Fibroblast of mammary gland (primary cell): ENCODE measurements at regions not wholly inside any gene's neighbourhood (a gene's known extent, or its start where the extent isn't known, plus 50 kb on each side); places are given as distances from the start of the nearest gene placed in this dataset.

Experiments
- DNase-seq: peaks from one replicate; pipeline ENCODE4 v3.0.0-alpha.2; 2010; ENCODE audit warnings: low read depth
- H3K4me3 ChIP-seq: 2 replicates; pipeline ENCODE4 v1.5.1; 2011; ENCODE audit warnings: low read depth, mild to moderate bottlenecking, low read length, moderate library complexity; ENCODE audit not compliant: control insufficient read depth
- CTCF ChIP-seq: conservative IDR thresholded peaks from 2 replicates; pipeline ENCODE4 v1.5.1; 2011; ENCODE audit warnings: low read depth, low read length, inconsistent platforms; ENCODE audit not compliant: control insufficient read depth, insufficient read depth

GRCh38 chr5:6279607-6280006 lies 98.7 kb downstream of the MED10 start:
- H3K4me3 ChIP-seq = no peak overlapping the region
- DNase-seq = no peak
- TF ChIP-seq CTCF = no peak

GRCh38 chr5:6274846-6275543 lies 103.4 kb downstream of the MED10 start:
- no peak overlapping the region for H3K4me3 ChIP-seq
- no peak for TF ChIP-seq CTCF
- DNase-seq = no peak

- no peak for TF ChIP-seq CTCF
- no peak overlapping the region for H3K4me3 ChIP-seq
- DNase-seq = no peak
Observed at GRCh38 chr5:6273749-6274148, 104.6 kb downstream of the MED10 start.

GRCh38 chr5:6273090-6273735 lies 105.1 kb downstream of the MED10 start:
- no peak for TF ChIP-seq CTCF

GRCh38 chr5:6269925-6270324 lies 108.4 kb downstream of the MED10 start:
- H3K4me3 ChIP-seq = no peak overlapping the region
- DNase-seq = no peak
- no peak for TF ChIP-seq CTCF

More at GRCh38 chr5:6273090-6273735, 105.1 kb downstream of the MED10 start:
- DNase-seq = no peak
- H3K4me3 ChIP-seq = no peak overlapping the region

- no peak for DNase-seq
- TF ChIP-seq CTCF = no peak
- H3K4me3 ChIP-seq = no peak overlapping the region
Observed at GRCh38 chr5:6266671-6267197, 111.6 kb downstream of the MED10 start.
